Superior temporal gyrus (tissue), 1 donor: ENCODE measurements at regions not wholly inside any gene's neighbourhood (a gene's known extent, or its start where the extent isn't known, plus 50 kb on each side); places are given as distances from the start of the nearest gene placed in this dataset.

Experiments used
- DNase-seq: peaks from one replicate; pipeline ENCODE4 v3.0.0-alpha.2; 2016; ENCODE audit errors: extremely low spot score

- no peak for DNase-seq
These were observed 111.2 kb upstream of the ASIC2 start for GRCh38 chr17:33404070-33404819.

DNA sequence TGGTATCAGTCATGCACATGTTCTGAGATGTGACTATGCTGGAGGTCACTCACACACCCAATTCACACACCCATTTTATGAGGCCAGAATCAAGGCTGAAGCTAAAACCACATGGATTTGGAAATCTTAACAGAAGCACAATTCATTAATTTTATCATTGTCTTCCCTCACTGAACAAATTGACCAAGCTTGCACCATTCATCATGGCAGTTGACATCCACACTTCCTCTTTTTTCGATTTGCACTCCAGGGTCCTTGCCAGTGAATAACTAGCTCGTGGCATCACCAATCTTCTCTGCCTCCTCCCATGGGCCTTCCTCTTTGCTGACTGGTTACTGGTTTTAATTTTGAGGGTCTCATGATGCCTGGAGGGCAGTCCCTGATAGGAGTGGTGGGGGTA is 123.0 kb upstream of the ASIC2 start:
- no peak for DNase-seq

DNA sequence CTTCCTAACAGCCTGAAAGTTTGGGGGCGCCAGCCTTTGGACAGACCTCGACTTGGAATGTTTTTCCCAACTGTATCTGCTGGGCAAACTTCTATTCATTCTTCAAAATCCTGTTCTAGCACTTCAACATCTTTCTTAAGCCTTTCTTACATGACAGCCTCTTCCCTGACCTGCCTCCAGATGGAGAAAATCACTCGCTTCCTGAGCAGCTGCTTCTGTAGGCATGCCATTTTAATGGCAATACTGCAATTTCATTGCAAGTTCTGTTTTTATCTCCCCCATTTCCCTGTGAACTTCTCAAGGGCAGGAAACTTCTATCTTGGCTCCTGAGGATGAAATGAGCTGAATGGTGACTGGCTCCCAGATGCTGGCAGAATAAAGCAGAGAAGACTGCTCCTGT is 128.8 kb upstream of the ASIC2 start:
- DNase-seq: no peak

- no peak for DNase-seq
These were observed 140.5 kb upstream of the ASIC2 start for GRCh38 chr17:33433581-33433980.

DNA sequence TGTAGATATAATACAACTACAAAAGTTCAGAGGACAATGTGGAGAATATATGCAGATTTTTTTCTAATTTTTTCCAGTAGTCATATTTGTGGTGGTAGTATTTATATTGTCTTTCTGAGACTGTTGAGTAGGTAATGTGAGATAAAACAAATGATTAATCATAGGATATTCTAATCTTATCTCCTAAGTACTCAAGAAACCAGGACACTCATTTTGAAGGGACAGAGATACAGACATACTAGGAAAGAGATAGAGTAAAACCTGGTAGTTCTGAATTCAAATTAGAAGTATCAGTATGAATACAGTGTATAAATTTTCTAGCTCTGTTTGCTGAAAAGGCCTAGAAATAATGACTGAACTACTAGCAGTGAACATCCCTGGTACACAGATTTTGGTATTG is 141.7 kb upstream of the ASIC2 start:
- no peak for DNase-seq

DNA sequence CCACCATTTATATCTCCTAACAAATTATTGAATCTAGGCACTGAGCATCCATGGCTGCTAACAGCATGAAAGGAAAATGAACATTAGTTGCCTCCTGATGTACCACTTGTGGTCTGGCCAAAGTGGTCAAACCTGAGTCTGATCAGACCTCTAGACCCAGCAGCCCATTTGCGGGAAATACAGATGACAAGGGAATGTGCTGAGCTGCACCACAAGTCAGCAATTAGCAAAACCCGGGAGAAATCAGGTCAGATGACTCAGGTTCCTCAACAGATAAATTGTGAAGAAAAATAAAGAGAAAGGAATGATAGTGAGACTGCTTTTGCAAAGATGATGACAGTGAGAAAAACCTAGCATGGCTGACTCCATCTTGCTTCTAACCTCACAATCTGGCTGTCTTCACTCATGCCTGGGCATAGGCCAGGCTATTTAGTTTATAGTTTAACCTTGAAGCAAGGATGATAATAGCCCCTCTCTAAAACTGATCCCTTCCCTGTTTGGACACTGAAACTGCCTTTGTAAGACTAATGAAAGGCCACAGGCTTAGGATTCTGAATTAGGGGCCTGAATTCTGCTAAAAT is 142.7 kb upstream of the ASIC2 start:
- no peak for DNase-seq

DNA sequence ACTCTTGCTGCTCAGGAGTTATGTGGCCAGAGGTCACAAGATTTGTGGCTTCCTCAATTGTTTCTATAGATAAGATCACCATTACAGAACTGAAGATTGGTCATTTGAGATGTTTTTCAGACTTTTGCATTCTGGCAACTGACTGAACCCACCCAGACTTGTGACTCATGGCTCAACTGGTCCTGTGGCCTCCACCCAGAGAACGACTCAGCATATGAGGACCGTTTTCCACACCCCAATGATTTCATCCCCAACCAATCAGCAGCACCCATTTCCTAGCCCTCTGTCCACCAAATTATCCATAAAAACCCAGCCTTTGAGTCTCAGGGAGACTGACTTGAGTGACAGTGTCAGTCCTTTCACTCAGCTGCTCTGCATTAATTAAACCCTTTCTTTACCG is 143.2 kb upstream of the ASIC2 start:
- DNase-seq: no peak

DNA sequence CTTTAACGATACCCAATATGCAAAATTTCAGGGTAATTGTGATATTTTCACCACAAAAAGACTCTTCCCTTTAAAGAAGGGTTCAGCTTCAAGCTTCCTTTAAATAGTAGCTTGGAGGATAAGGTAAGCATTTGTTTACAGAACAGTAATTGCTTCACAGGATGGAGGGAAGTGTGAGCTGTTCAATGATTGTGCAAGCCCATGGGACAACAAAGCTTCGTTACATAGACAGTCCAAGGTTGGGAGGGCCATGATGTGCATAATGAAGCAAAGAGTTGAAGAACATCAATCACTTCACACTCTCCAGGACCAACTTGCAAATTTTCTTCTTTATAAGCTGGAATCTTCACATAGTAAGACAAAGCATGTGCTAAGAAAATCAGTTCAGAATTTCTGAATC is 145.0 kb upstream of the ASIC2 start:
- DNase-seq: no peak

- no peak for DNase-seq
These were observed 145.5 kb upstream of the ASIC2 start for GRCh38 chr17:33438578-33438977.

GRCh38 chr17:33442320-33442719 is 149.2 kb upstream of the ASIC2 start:
- no peak for DNase-seq

- no peak for DNase-seq
These were observed 151.6 kb upstream of the ASIC2 start for GRCh38 chr17:33444731-33445130.

- DNase-seq: no peak
These were observed 154.0 kb upstream of the ASIC2 start for GRCh38 chr17:33447090-33447489.

DNA sequence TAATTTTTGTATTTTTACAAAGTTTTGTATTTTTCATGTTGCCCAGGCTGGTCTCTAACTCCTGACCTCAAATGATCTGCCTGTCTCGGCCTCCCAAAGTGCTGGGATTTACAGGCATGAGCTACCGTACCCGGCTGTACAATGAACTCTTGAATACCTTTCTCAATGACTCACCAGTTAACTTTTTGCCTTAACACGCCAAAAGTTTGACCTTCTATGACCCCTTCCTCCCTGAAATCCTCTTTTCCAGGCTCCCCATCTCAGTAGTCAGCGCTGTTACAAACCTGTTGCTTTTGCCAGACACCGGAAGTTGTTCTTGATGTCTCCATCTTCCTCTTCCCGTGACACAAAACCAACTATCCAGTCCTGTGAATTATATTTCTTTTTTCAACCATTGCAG is 158.1 kb upstream of the ASIC2 start:
- DNase-seq: no peak

GRCh38 chr17:33457477-33457876 is 164.4 kb upstream of the ASIC2 start:
- no peak for DNase-seq

- no peak for DNase-seq
These were observed 166.2 kb upstream of the ASIC2 start for GRCh38 chr17:33459078-33459940.

- peak; percentile 11 for DNase-seq
These were observed 167.8 kb upstream of the ASIC2 start for GRCh38 chr17:33460781-33461450.

DNA sequence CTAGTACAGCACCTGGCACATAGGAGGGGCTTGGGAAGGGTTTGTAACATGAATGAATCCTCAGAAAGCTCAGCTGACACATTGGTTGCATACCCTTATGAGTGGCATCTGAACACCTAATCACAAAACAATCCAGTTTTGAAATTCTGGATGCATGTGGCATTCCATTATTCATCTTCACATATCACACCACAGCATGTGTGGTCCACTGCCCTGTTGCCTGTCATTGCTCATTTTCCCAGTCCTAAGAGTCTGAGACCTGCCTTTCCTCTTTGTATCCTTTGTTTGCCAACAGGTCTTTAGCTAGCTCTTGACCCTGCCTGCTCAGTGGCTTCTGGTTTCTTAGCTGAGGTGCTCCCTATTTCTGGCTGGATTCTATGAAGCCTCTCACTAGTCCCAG is 170.8 kb upstream of the ASIC2 start:
- DNase-seq: no peak

- no peak for DNase-seq
These were observed 171.7 kb upstream of the ASIC2 start for GRCh38 chr17:33464669-33465280.

DNA sequence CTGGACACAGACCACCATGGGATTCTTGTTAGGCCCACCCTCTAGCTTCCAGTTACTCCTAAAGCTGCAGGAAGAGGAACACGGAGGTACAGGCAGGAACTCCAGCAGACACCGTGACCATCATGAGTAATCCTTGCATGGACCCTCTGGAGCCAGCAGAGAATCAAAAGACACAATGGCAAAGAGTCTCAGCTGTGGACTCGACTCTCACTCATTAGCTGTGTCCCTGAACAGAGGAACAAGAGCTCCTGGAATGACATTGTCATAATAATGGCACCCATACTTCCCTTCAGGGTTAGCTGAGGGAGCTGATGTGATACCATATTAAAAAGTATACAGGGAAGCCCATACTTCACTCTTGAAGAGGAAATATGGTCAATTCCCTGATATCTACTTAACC is 176.3 kb upstream of the ASIC2 start:
- no peak for DNase-seq

DNA sequence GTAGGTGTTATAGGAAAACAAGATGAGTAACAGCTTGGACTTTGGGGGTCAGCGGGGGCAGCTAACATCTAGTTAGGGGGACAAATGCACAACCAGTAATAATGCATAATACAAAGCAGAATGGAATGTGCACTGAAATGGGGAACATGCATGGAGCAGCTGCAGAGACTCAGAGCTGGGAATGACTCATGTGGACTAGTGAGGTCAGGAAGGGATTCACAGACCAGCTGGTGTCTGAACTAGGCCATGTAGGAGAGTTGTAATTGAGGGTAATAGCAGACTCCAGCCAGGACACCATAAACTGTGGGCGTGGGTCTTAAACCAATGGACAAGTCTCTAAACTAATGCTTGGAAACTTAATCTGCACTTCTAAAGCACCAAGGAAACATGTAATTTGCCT is 176.8 kb upstream of the ASIC2 start:
- no peak for DNase-seq

- no peak for DNase-seq
These were observed 180.0 kb upstream of the ASIC2 start for GRCh38 chr17:33473061-33473460.

- DNase-seq: no peak
These were observed 181.7 kb upstream of the ASIC2 start for GRCh38 chr17:33474789-33475188.
